Vagina (tissue), 2 donors: ENCODE measurements at regions not wholly inside any gene's neighbourhood (a gene's known extent, or its start where the extent isn't known, plus 50 kb on each side); places are given as distances from the start of the nearest gene placed in this dataset.

Experiments
- POLR2AphosphoS5 ChIP-seq, 2 donors: sonication (generic); formaldehyde crosslinking; IDR thresholded peaks; one replicate each; pipeline ENCODE4 v1.9.0; 2017; ENCODE audit warnings: antibody characterized with exemption in 2 of 2, mild to moderate bottlenecking in 2 of 2, low read depth in 1 of 2; ENCODE audit not compliant: insufficient read depth in 1 of 2
- TF ChIP-seq, protein P1 (sequence below), 3 experiments: fragments of 450-650 bp in 2 of 3; fragments of 200-600 bp in 1 of 3; sonication (generic) in 1 of 3; IDR thresholded peaks; one replicate each; pipeline ENCODE4 v1.5.1; 2017 to 2019; ENCODE audit warnings: antibody characterized with exemption in 3 of 3, mild to moderate bottlenecking in 2 of 3, moderate library complexity in 2 of 3

DNA sequence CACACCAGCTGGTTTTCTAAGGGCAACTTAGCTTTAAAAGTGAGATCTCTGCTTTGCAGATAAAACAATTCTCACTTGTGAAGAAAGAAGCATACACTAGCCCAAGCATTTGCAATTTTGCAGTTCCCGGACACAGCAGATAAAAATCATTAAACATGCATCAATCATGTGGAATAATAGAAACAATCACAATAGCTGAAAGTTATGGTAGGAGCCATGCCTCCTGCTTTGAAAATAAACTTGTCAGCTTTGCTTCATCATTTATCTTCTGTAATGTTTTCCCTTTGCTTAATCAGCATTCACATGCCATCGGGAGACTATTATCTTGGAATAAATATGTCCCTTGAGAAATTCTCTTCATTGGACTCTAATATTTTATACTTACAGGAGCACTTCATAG, 60.3 kb upstream of the DAB2 start:
- TF ChIP-seq, protein P1, sequence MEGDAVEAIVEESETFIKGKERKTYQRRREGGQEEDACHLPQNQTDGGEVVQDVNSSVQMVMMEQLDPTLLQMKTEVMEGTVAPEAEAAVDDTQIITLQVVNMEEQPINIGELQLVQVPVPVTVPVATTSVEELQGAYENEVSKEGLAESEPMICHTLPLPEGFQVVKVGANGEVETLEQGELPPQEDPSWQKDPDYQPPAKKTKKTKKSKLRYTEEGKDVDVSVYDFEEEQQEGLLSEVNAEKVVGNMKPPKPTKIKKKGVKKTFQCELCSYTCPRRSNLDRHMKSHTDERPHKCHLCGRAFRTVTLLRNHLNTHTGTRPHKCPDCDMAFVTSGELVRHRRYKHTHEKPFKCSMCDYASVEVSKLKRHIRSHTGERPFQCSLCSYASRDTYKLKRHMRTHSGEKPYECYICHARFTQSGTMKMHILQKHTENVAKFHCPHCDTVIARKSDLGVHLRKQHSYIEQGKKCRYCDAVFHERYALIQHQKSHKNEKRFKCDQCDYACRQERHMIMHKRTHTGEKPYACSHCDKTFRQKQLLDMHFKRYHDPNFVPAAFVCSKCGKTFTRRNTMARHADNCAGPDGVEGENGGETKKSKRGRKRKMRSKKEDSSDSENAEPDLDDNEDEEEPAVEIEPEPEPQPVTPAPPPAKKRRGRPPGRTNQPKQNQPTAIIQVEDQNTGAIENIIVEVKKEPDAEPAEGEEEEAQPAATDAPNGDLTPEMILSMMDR (IDR thresholded peaks at IDR 0.05): no peak
- TF ChIP-seq POLR2AphosphoS5 (IDR thresholded peaks at IDR 0.05; ENCODE audit: insufficient read depth in 1 of 2, low read depth in 1 of 2): no peak
